ENCODE measurements at regions not wholly inside any gene's neighbourhood (a gene's known extent, or its start where the extent isn't known, plus 50 kb on each side); places are given as distances from the start of the nearest gene placed in this dataset.

- no peak for TF ChIP-seq TCF12 (IDR thresholded peaks at IDR 0.05)
These were observed 130.5 kb downstream of the LIG4 start (continued) for GRCh38 chr13:108084840-108085239.

- Histone ChIP-seq H3K36me3 (replicated peaks in 1 of 2; ENCODE audit: control insufficient read depth in 1 of 2, insufficient read depth in 2 of 2, low read length in 1 of 2) (no peaks in the 10 kb centered on the region), H2AFZ (ENCODE audit: low read depth) (no peak overlapping the region), H3F3A (replicated peaks; ENCODE audit: insufficient read depth) (no peaks in the 10 kb centered on the region), H3K79me2 (ENCODE audit: insufficient read depth) (no peaks in the 10 kb centered on the region), H3K4me2 (no peak overlapping the region), H4K20me1 (ENCODE audit: insufficient read depth) (no peaks in the 10 kb centered on the region), H3K27me3 (ENCODE audit: insufficient read depth) (no peaks in the 10 kb centered on the region), H3K4me3 (ENCODE audit: low read depth in 2 of 2, low read length in 1 of 2) (no peak overlapping the region), H3K27ac (ENCODE audit: low read depth in 2 of 2, low read length in 1 of 2) (no peak overlapping the region), H3K9me3 (no peaks in the 10 kb centered on the region), H3K4me1 (ENCODE audit: control insufficient read depth in 1 of 2, insufficient read depth in 2 of 2, low read depth in 1 of 2, low read length in 1 of 2) (no peaks in the 10 kb centered on the region), H3K9ac (no peak overlapping the region), H3K9me2 (no peaks in the 10 kb centered on the region)
- POLR2A ChIA-PET = no interaction called here
- DNase-seq = no peak
- WGBS (ENCODE audit: low lambda C conversion rate) = 10% methylated on average over 2 of the region's 2 CpGs
- TF ChIP-seq NFIC (IDR thresholded peaks at IDR 0.05; ENCODE audit: borderline replicate concordance) = no peak
- TF ChIP-seq EP300 (IDR thresholded peaks at IDR 0.05; ENCODE audit: borderline replicate concordance in 1 of 2, low read depth in 1 of 2, low read length in 1 of 2) = no peak
- CTCF ChIA-PET = interaction anchor here (0.8 kb wide), 1 partner anchor 9 kb away, joined by 3 read pairs; no protein-coding TSS in a partner anchor
These were observed 132.3 kb downstream of the LIG4 start for GRCh38 chr13:108083056-108083455.

GRCh38 chr13:108082481-108082880, 132.9 kb downstream of the LIG4 start:
- Histone ChIP-seq H3K9me3 (peaks cover under 1% of the 10 kb centered on the region; the same call in 1 of the 2 replicates), H3K9ac (no peak overlapping the region), H3K27me3 (ENCODE audit: insufficient read depth) (no peaks in the 10 kb centered on the region), H2AFZ (ENCODE audit: low read depth) (no peak overlapping the region), H4K20me1 (ENCODE audit: insufficient read depth) (no peaks in the 10 kb centered on the region), H3K4me2 (no peak overlapping the region), H3K79me2 (ENCODE audit: insufficient read depth) (no peaks in the 10 kb centered on the region), H3K27ac (ENCODE audit: low read depth in 2 of 2, low read length in 1 of 2) (no peak overlapping the region), H3K36me3 (replicated peaks in 1 of 2; ENCODE audit: control insufficient read depth in 1 of 2, insufficient read depth in 2 of 2, low read length in 1 of 2) (no peaks in the 10 kb centered on the region), H3K9me2 (no peaks in the 10 kb centered on the region), H3K4me1 (ENCODE audit: control insufficient read depth in 1 of 2, insufficient read depth in 2 of 2, low read depth in 1 of 2, low read length in 1 of 2) (no peaks in the 10 kb centered on the region), H3K4me3 (ENCODE audit: low read depth in 2 of 2, low read length in 1 of 2) (no peak overlapping the region), H3F3A (replicated peaks; ENCODE audit: insufficient read depth) (no peaks in the 10 kb centered on the region)
- 41% methylated on average over 4 of the region's 4 CpGs for WGBS (ENCODE audit: low lambda C conversion rate)
- DNase-seq = no peak
- POLR2A ChIA-PET = no interaction called here
- CTCF ChIA-PET = interaction anchor here (0.8 kb wide), 2 partner anchors 9 to 373 kb away, joined by 3 read pairs; no protein-coding TSS in a partner anchor
- TF ChIP-seq JUND (IDR thresholded peaks at IDR 0.05) (no peak), RXRA (IDR thresholded peaks at IDR 0.05; ENCODE audit: borderline replicate concordance, low read depth) (no peak), RCOR1 (IDR thresholded peaks at IDR 0.05; ENCODE audit: low read length) (no peak), EZH2phosphoT487 (IDR thresholded peaks at IDR 0.05; ENCODE audit: borderline replicate concordance, low read depth) (no peak), USF1 (IDR thresholded peaks at IDR 0.05; ENCODE audit: borderline replicate concordance, low read depth) (no peak), EP300 (IDR thresholded peaks at IDR 0.05; ENCODE audit: borderline replicate concordance in 1 of 2, low read depth in 1 of 2, low read length in 1 of 2) (no peak), FOXM1 (IDR thresholded peaks at IDR 0.05; ENCODE audit: low read depth) (no peak), ZBTB33 (IDR thresholded peaks at IDR 0.05; ENCODE audit: borderline replicate concordance, low read depth) (no peak), CTCF (IDR thresholded peaks at IDR 0.05) (no peak), NFIC (IDR thresholded peaks at IDR 0.05; ENCODE audit: borderline replicate concordance) (no peak), REST (IDR thresholded peaks at IDR 0.05; ENCODE audit: low read depth, low read length) (no peak), TCF12 (IDR thresholded peaks at IDR 0.05) (no peak), TEAD4 (IDR thresholded peaks at IDR 0.05; ENCODE audit: borderline replicate concordance, insufficient read depth) (no peak), MXI1 (IDR thresholded peaks at IDR 0.05; ENCODE audit: low read depth, low read length) (no peak), SMC3 (IDR thresholded peaks at IDR 0.05; ENCODE audit: low read depth, low read length) (no peak), RFX5 (IDR thresholded peaks at IDR 0.05; ENCODE audit: low read length) (no peak), FOSL2 (IDR thresholded peaks at IDR 0.05; ENCODE audit: borderline replicate concordance, low read depth) (no peak), CHD2 (IDR thresholded peaks at IDR 0.05; ENCODE audit: low read length, partially characterized antibody) (no peak)
